GM20000 (cell line): ENCODE measurements at regions not wholly inside any gene's neighbourhood (a gene's known extent, or its start where the extent isn't known, plus 50 kb on each side); places are given as distances from the start of the nearest gene placed in this dataset.

Experiments
- DNase-seq: peaks from one replicate; pipeline ENCODE4 v3.0.0; 2012; ENCODE audit warnings: low spot score
- CTCF ChIP-seq: IDR thresholded peaks from 2 replicates; pipeline ENCODE4 v1.5.1; 2012; ENCODE audit warnings: mild to moderate bottlenecking, control low read depth; ENCODE audit errors: extremely low read depth, missing control alignments

- DNase-seq: no peak
- no peak for TF ChIP-seq CTCF
These were observed 151.9 kb upstream of the ITGB1 start for GRCh38 chr10:33109788-33110469.

GRCh38 chr10:33109384-33109783, 151.4 kb upstream of the ITGB1 start:
- TF ChIP-seq CTCF: no peak
- DNase-seq: no peak

- TF ChIP-seq CTCF: no peak
- no peak for DNase-seq
These were observed 149.9 kb upstream of the ITGB1 start for GRCh38 chr10:33107953-33108352.

GRCh38 chr10:33106767-33107166, 148.7 kb upstream of the ITGB1 start:
- no peak for DNase-seq

GRCh38 chr10:33103863-33104379, 145.9 kb upstream of the ITGB1 start:
- DNase-seq: no peak
- no peak for TF ChIP-seq CTCF

More at GRCh38 chr10:33106767-33107166, 148.7 kb upstream of the ITGB1 start:
- no peak for TF ChIP-seq CTCF

GRCh38 chr10:33102071-33102470, 144.0 kb upstream of the ITGB1 start:
- TF ChIP-seq CTCF: no peak
- no peak for DNase-seq

GRCh38 chr10:33101392-33101787, 143.4 kb upstream of the ITGB1 start:
- no peak for TF ChIP-seq CTCF

More at GRCh38 chr10:33101392-33101787, 143.4 kb upstream of the ITGB1 start:
- no peak for DNase-seq
